Anterior cingulate cortex (tissue), 58 donors: ENCODE measurements at regions not wholly inside any gene's neighbourhood (a gene's known extent, or its start where the extent isn't known, plus 50 kb on each side); places are given as distances from the start of the nearest gene placed in this dataset.
A peak's percentile ranks its signal among the peaks of the same experiment; 100 is the strongest.
"Not testable (repeated sequence)": the region's sequence is repeated elsewhere in the genome, so short reads cannot be mapped to it uniquely, and the experiment has no call there.

Experiments used
- DNase-seq, 58 donors: peaks; one replicate each; lab custom pipeline; 2025; lab: John Stamatoyannopoulos, UW

GRCh38 chr3:161893972-161894371 lies 397.4 kb downstream of the OTOL1 start:
- DNase-seq: peak in 1 of 58 donors; percentile 7

- DNase-seq: no peak
Observed at GRCh38 chr3:161894657-161895056, 398.0 kb downstream of the OTOL1 start.

- DNase-seq: no peak
Observed at GRCh38 chr3:161905520-161906132, 409.0 kb downstream of the OTOL1 start.

- DNase-seq: no peak
Observed at GRCh38 chr3:161913786-161914389, 417.3 kb downstream of the OTOL1 start.

GRCh38 chr3:161914703-161915417 lies 418.3 kb downstream of the OTOL1 start:
- peak in 50 of 58 donors; percentile 1 to 67 (median 34) for DNase-seq

- peak in 1 of 58 donors; percentile 1 for DNase-seq
Observed at GRCh38 chr3:161915418-161915750, 418.8 kb downstream of the OTOL1 start.

GRCh38 chr3:161920196-161920595 lies 423.6 kb downstream of the OTOL1 start:
- DNase-seq: no peak

- DNase-seq: no peak
Observed at GRCh38 chr3:161925749-161926360, 429.2 kb downstream of the OTOL1 start.

GRCh38 chr3:161927131-161927530 lies 430.5 kb downstream of the OTOL1 start:
- no peak for DNase-seq

- DNase-seq: peak in 3 of 58 donors; percentile 1 to 5 (median 2)
Observed at GRCh38 chr3:161939918-161940620, 443.5 kb downstream of the OTOL1 start.

- DNase-seq: no peak
Observed at GRCh38 chr3:161940621-161940965, 444.0 kb downstream of the OTOL1 start.

GRCh38 chr3:161941891-161942290 lies 445.3 kb downstream of the OTOL1 start:
- DNase-seq: no peak

- DNase-seq: not testable (repeated sequence)
Observed at GRCh38 chr3:161943801-161944345, 447.3 kb downstream of the OTOL1 start.

- no peak for DNase-seq
Observed at GRCh38 chr3:161946443-161946960, 449.9 kb downstream of the OTOL1 start.

- DNase-seq: no peak
Observed at GRCh38 chr3:161950318-161950868, 453.8 kb downstream of the OTOL1 start.

GRCh38 chr3:161957467-161957866 lies 460.9 kb downstream of the OTOL1 start:
- no peak for DNase-seq

- no peak for DNase-seq
Observed at GRCh38 chr3:161964857-161965256, 468.2 kb downstream of the OTOL1 start.

GRCh38 chr3:161969867-161970266 lies 473.3 kb downstream of the OTOL1 start:
- DNase-seq: no peak

GRCh38 chr3:161975201-161975600 lies 478.6 kb downstream of the OTOL1 start:
- no peak for DNase-seq

- DNase-seq: no peak
Observed at GRCh38 chr3:161977063-161977462, 480.5 kb downstream of the OTOL1 start.
